ENCODE measurements at regions not wholly inside any gene's neighbourhood (a gene's known extent, or its start where the extent isn't known, plus 50 kb on each side); places are given as distances from the start of the nearest gene placed in this dataset.

GRCh38 chr20:7540018-7540417 is 400.2 kb downstream of the HAO1 start:
- H3K4me2 ChIP-seq (ENCODE audit: insufficient read depth, low read length, poor library complexity, severe bottlenecking) = no peak overlapping the region

GRCh38 chr20:7540923-7541322 is 399.3 kb downstream of the HAO1 start:
- H2AFZ ChIP-seq (ENCODE audit: low read length) = no peak overlapping the region
- no peaks in the 10 kb centered on the region for H3K27me3 ChIP-seq (ENCODE audit: control insufficient read depth in 3 of 3, insufficient read depth in 3 of 3, low read depth in 1 of 3, low read length in 3 of 3)
- no peak overlapping the region for H2AK5ac ChIP-seq (ENCODE audit: low read depth, low read length)
- H3K4me1 ChIP-seq (ENCODE audit: control insufficient read depth in 2 of 2, insufficient read depth in 1 of 2, low read depth in 1 of 2, low read length in 2 of 2) = no peaks in the 10 kb centered on the region
- no peak overlapping the region for H3K18ac ChIP-seq (ENCODE audit: low read length)
- no peak overlapping the region for H3K4me2 ChIP-seq (ENCODE audit: insufficient read depth, low read length, poor library complexity, severe bottlenecking)
- no peak overlapping the region for H4K8ac ChIP-seq (ENCODE audit: low read depth, low read length)
- no peak overlapping the region for H3K23ac ChIP-seq (ENCODE audit: low read depth, low read length, poor library complexity)
- H3K9ac ChIP-seq (ENCODE audit: low read depth, low read length, poor library complexity) = no peak overlapping the region
- no peak overlapping the region for H2BK120ac ChIP-seq (ENCODE audit: low read depth, low read length)
- no peak overlapping the region for H3K27ac ChIP-seq (replicated peaks; ENCODE audit: low read length)
- no peaks in the 10 kb centered on the region for H3K9me3 ChIP-seq (replicated peaks in 1 of 2; ENCODE audit: control insufficient read depth in 2 of 2, insufficient read depth in 1 of 2, low read depth in 1 of 2, low read length in 2 of 2)
- WGBS, 2 donors (ENCODE audit: extremely low coverage in 2 of 2, insufficient read length in 2 of 2, insufficient replicate concordance in 1 of 2) = no CpG with 5 or more reads among the region's 2 CpGs
- no peak overlapping the region for H3K14ac ChIP-seq (ENCODE audit: low read length)
- no peak overlapping the region for H3K4ac ChIP-seq (ENCODE audit: low read length)
- no peak for DNase-seq (ENCODE audit: low spot score)
- H3K4me3 ChIP-seq (ENCODE audit: low read length in 2 of 2) = no peak overlapping the region
- no peak overlapping the region for H2BK15ac ChIP-seq (ENCODE audit: low read length)
- H4K91ac ChIP-seq (ENCODE audit: low read depth, low read length, poor library complexity) = no peak overlapping the region
- H2BK5ac ChIP-seq (ENCODE audit: low read length) = no peak overlapping the region
- no peaks in the 10 kb centered on the region for H3K79me1 ChIP-seq (ENCODE audit: low read depth, low read length)
- no peaks in the 10 kb centered on the region for H3K36me3 ChIP-seq (replicated peaks in 1 of 2; ENCODE audit: control insufficient read depth in 2 of 2, insufficient read depth in 2 of 2, low read length in 2 of 2)
- H2BK12ac ChIP-seq (ENCODE audit: low read length) = no peak overlapping the region

More at GRCh38 chr20:7540018-7540417, 400.2 kb downstream of the HAO1 start:
- Histone ChIP-seq H3K18ac (ENCODE audit: low read length) (no peak overlapping the region), H3K36me3 (replicated peaks in 1 of 2; ENCODE audit: control insufficient read depth in 2 of 2, insufficient read depth in 2 of 2, low read length in 2 of 2) (no peaks in the 10 kb centered on the region), H3K79me1 (ENCODE audit: low read depth, low read length) (no peaks in the 10 kb centered on the region), H4K91ac (ENCODE audit: low read depth, low read length, poor library complexity) (no peak overlapping the region), H3K27ac (replicated peaks; ENCODE audit: low read length) (no peak overlapping the region), H2BK12ac (ENCODE audit: low read length) (no peak overlapping the region), H3K14ac (ENCODE audit: low read length) (no peak overlapping the region), H3K9me3 (replicated peaks in 1 of 2; ENCODE audit: control insufficient read depth in 2 of 2, insufficient read depth in 1 of 2, low read depth in 1 of 2, low read length in 2 of 2) (no peaks in the 10 kb centered on the region), H3K4ac (ENCODE audit: low read length) (no peak overlapping the region), H2BK5ac (ENCODE audit: low read length) (no peak overlapping the region), H4K8ac (ENCODE audit: low read depth, low read length) (no peak overlapping the region), H3K23ac (ENCODE audit: low read depth, low read length, poor library complexity) (no peak overlapping the region), H3K4me3 (ENCODE audit: low read length in 2 of 2) (no peak overlapping the region), H2AFZ (ENCODE audit: low read length) (no peak overlapping the region), H3K9ac (ENCODE audit: low read depth, low read length, poor library complexity) (no peak overlapping the region), H2BK120ac (ENCODE audit: low read depth, low read length) (no peak overlapping the region), H2BK15ac (ENCODE audit: low read length) (no peak overlapping the region), H3K27me3 (ENCODE audit: control insufficient read depth in 3 of 3, insufficient read depth in 3 of 3, low read depth in 1 of 3, low read length in 3 of 3) (no peaks in the 10 kb centered on the region), H3K4me1 (ENCODE audit: control insufficient read depth in 2 of 2, insufficient read depth in 1 of 2, low read depth in 1 of 2, low read length in 2 of 2) (no peaks in the 10 kb centered on the region), H2AK5ac (ENCODE audit: low read depth, low read length) (no peak overlapping the region)
- DNase-seq (ENCODE audit: low spot score) = no peak

- H3K4me2 ChIP-seq (ENCODE audit: insufficient read depth, low read length, poor library complexity, severe bottlenecking) = no peak overlapping the region
- H2AK5ac ChIP-seq (ENCODE audit: low read depth, low read length) = no peak overlapping the region
- DNase-seq (ENCODE audit: low spot score) = no peak
- no peaks in the 10 kb centered on the region for H3K27me3 ChIP-seq (ENCODE audit: control insufficient read depth in 3 of 3, insufficient read depth in 3 of 3, low read depth in 1 of 3, low read length in 3 of 3)
- H3K4me1 ChIP-seq (ENCODE audit: control insufficient read depth in 2 of 2, insufficient read depth in 1 of 2, low read depth in 1 of 2, low read length in 2 of 2) = no peaks in the 10 kb centered on the region
- no peak overlapping the region for H2BK120ac ChIP-seq (ENCODE audit: low read depth, low read length)
- no peak overlapping the region for H4K91ac ChIP-seq (ENCODE audit: low read depth, low read length, poor library complexity)
- no peaks in the 10 kb centered on the region for H3K79me1 ChIP-seq (ENCODE audit: low read depth, low read length)
- H3K4me3 ChIP-seq (ENCODE audit: low read length in 2 of 2) = no peak overlapping the region
- no peak overlapping the region for H2AFZ ChIP-seq (ENCODE audit: low read length)
- no peaks in the 10 kb centered on the region for H3K36me3 ChIP-seq (replicated peaks in 1 of 2; ENCODE audit: control insufficient read depth in 2 of 2, insufficient read depth in 2 of 2, low read length in 2 of 2)
- H4K8ac ChIP-seq (ENCODE audit: low read depth, low read length) = no peak overlapping the region
- H3K18ac ChIP-seq (ENCODE audit: low read length) = no peak overlapping the region
- no peak overlapping the region for H3K14ac ChIP-seq (ENCODE audit: low read length)
- H3K23ac ChIP-seq (ENCODE audit: low read depth, low read length, poor library complexity) = no peak overlapping the region
- H2BK5ac ChIP-seq (ENCODE audit: low read length) = no peak overlapping the region
- no peak overlapping the region for H3K27ac ChIP-seq (replicated peaks; ENCODE audit: low read length)
- no peak overlapping the region for H3K9ac ChIP-seq (ENCODE audit: low read depth, low read length, poor library complexity)
- H2BK12ac ChIP-seq (ENCODE audit: low read length) = no peak overlapping the region
- H2BK15ac ChIP-seq (ENCODE audit: low read length) = no peak overlapping the region
- no peak overlapping the region for H3K4ac ChIP-seq (ENCODE audit: low read length)
- no peaks in the 10 kb centered on the region for H3K9me3 ChIP-seq (replicated peaks in 1 of 2; ENCODE audit: control insufficient read depth in 2 of 2, insufficient read depth in 1 of 2, low read depth in 1 of 2, low read length in 2 of 2)
- WGBS, 2 donors (ENCODE audit: extremely low coverage in 2 of 2, insufficient read length in 2 of 2, insufficient replicate concordance in 1 of 2) = 100% methylated on average over 1 of the region's 3 CpGs; no CpG with 5 or more reads in 1 of the 2 donors
These were observed 369.2 kb downstream of the HAO1 start for GRCh38 chr20:7571101-7571500.

- H2BK15ac ChIP-seq (ENCODE audit: low read length) = no peak overlapping the region
- no peak overlapping the region for H3K4me3 ChIP-seq (ENCODE audit: low read length in 2 of 2)
- H3K23ac ChIP-seq (ENCODE audit: low read depth, low read length, poor library complexity) = no peak overlapping the region
- no peak overlapping the region for H3K18ac ChIP-seq (ENCODE audit: low read length)
- no CpG with 5 or more reads among the region's 5 CpGs for WGBS, 2 donors (ENCODE audit: extremely low coverage in 2 of 2, insufficient read length in 2 of 2, insufficient replicate concordance in 1 of 2)
- H3K27me3 ChIP-seq (ENCODE audit: control insufficient read depth in 3 of 3, insufficient read depth in 3 of 3, low read depth in 1 of 3, low read length in 3 of 3) = no peaks in the 10 kb centered on the region
- no peak overlapping the region for H3K4me2 ChIP-seq (ENCODE audit: insufficient read depth, low read length, poor library complexity, severe bottlenecking)
- no peak for DNase-seq (ENCODE audit: low spot score)
- H2BK120ac ChIP-seq (ENCODE audit: low read depth, low read length) = no peak overlapping the region
- H3K27ac ChIP-seq (replicated peaks; ENCODE audit: low read length) = no peak overlapping the region
- no peak overlapping the region for H3K9ac ChIP-seq (ENCODE audit: low read depth, low read length, poor library complexity)
- H4K8ac ChIP-seq (ENCODE audit: low read depth, low read length) = no peak overlapping the region
- H3K9me3 ChIP-seq (replicated peaks in 1 of 2; ENCODE audit: control insufficient read depth in 2 of 2, insufficient read depth in 1 of 2, low read depth in 1 of 2, low read length in 2 of 2) = no peaks in the 10 kb centered on the region
- no peak overlapping the region for H2BK12ac ChIP-seq (ENCODE audit: low read length)
- no peak overlapping the region for H3K4ac ChIP-seq (ENCODE audit: low read length)
- H3K14ac ChIP-seq (ENCODE audit: low read length) = no peak overlapping the region
- no peaks in the 10 kb centered on the region for H3K4me1 ChIP-seq (ENCODE audit: control insufficient read depth in 2 of 2, insufficient read depth in 1 of 2, low read depth in 1 of 2, low read length in 2 of 2)
- no peak overlapping the region for H2BK5ac ChIP-seq (ENCODE audit: low read length)
- H4K91ac ChIP-seq (ENCODE audit: low read depth, low read length, poor library complexity) = no peak overlapping the region
- H3K36me3 ChIP-seq (replicated peaks in 1 of 2; ENCODE audit: control insufficient read depth in 2 of 2, insufficient read depth in 2 of 2, low read length in 2 of 2) = no peaks in the 10 kb centered on the region
- H2AFZ ChIP-seq (ENCODE audit: low read length) = no peak overlapping the region
- H3K79me1 ChIP-seq (ENCODE audit: low read depth, low read length) = no peaks in the 10 kb centered on the region
- no peak overlapping the region for H2AK5ac ChIP-seq (ENCODE audit: low read depth, low read length)
These were observed 368.7 kb downstream of the HAO1 start for GRCh38 chr20:7571521-7572055.

All from neuronal stem cell (in vitro differentiated cells).